ENCODE measurements at regions not wholly inside any gene's neighbourhood (a gene's known extent, or its start where the extent isn't known, plus 50 kb on each side); places are given as distances from the start of the nearest gene placed in this dataset.

- ChIA-PET CTCF (no interaction called here), POLR2A (no interaction called here)
- H3K4me3 ChIP-seq (ENCODE audit: control insufficient read depth in 1 of 2, extremely low read depth in 1 of 2, low read length in 1 of 2), result no peak overlapping the region
- no CpG with 5 or more reads among the region's 1 CpG for WGBS (ENCODE audit: insufficient coverage)
- Mint-ChIP-seq H3K36me3 (no peaks in the 10 kb centered on the region), H3K4me1 (no peaks in the 10 kb centered on the region), H3K27me3 (no peaks in the 10 kb centered on the region), H3K4me3 (no peak overlapping the region), H3K9me3 (peaks cover 18 to 31% (median 26%) of the 10 kb centered on the region in 3 donors), H3K27ac (no peak overlapping the region)
- H3K36me3 ChIP-seq (ENCODE audit: control insufficient read depth in 2 of 2, extremely low read depth in 1 of 2, insufficient read depth in 1 of 2, low read length in 1 of 2), result no peaks in the 10 kb centered on the region
- ATAC-seq (replicated peaks in 1 of 4) (no peak), DNase-seq (no peak)
- no peaks in the 10 kb centered on the region for H3K9me3 ChIP-seq
- H3K4me1 ChIP-seq (ENCODE audit: control insufficient read depth in 1 of 2, extremely low read depth in 1 of 2, insufficient read depth in 2 of 2, low read length in 2 of 2), result no peaks in the 10 kb centered on the region
- no peaks in the 10 kb centered on the region for H3K27me3 ChIP-seq (replicated peaks in 1 of 2; ENCODE audit: control insufficient read depth in 2 of 2, extremely low read depth in 1 of 2, insufficient read depth in 2 of 2, low read length in 1 of 2)
- H3K27ac ChIP-seq (ENCODE audit: low read length), result no peak overlapping the region
These were observed 972.0 kb upstream of the LRRTM1 start for GRCh38 chr2:81276595-81276994.

- no peaks in the 10 kb centered on the region for H3K4me1 ChIP-seq (ENCODE audit: control insufficient read depth in 1 of 2, extremely low read depth in 1 of 2, insufficient read depth in 2 of 2, low read length in 2 of 2)
- H3K36me3 ChIP-seq (ENCODE audit: control insufficient read depth in 2 of 2, extremely low read depth in 1 of 2, insufficient read depth in 1 of 2, low read length in 1 of 2), result no peaks in the 10 kb centered on the region
- Mint-ChIP-seq H3K9me3 (peaks cover 16 to 38% (median 26%) of the 10 kb centered on the region in 3 donors), H3K27ac (no peak overlapping the region), H3K4me3 (no peak overlapping the region), H3K27me3 (no peaks in the 10 kb centered on the region), H3K4me1 (no peaks in the 10 kb centered on the region), H3K36me3 (no peaks in the 10 kb centered on the region)
- DNase-seq, result no peak
- ChIA-PET CTCF (no interaction called here), POLR2A (no interaction called here)
- no peak overlapping the region for H3K27ac ChIP-seq (ENCODE audit: low read length)
- no peak overlapping the region for H3K4me3 ChIP-seq (ENCODE audit: control insufficient read depth in 1 of 2, extremely low read depth in 1 of 2, low read length in 1 of 2)
- WGBS (ENCODE audit: insufficient coverage), result no CpG with 5 or more reads among the region's 1 CpG
- no peaks in the 10 kb centered on the region for H3K27me3 ChIP-seq (replicated peaks in 1 of 2; ENCODE audit: control insufficient read depth in 2 of 2, extremely low read depth in 1 of 2, insufficient read depth in 2 of 2, low read length in 1 of 2)
- no peak for ATAC-seq (replicated peaks in 1 of 4)
- no peaks in the 10 kb centered on the region for H3K9me3 ChIP-seq
These were observed 961.6 kb upstream of the LRRTM1 start for GRCh38 chr2:81266106-81266505.

- H3K9me3 Mint-ChIP-seq, result peaks cover 11 to 18% (median 12%) of the 10 kb centered on the region in 3 donors
- no peaks in the 10 kb centered on the region for H3K4me1 Mint-ChIP-seq
- CTCF ChIA-PET, result no interaction called here
- no peak overlapping the region for H3K27ac ChIP-seq (ENCODE audit: low read length)
- no peaks in the 10 kb centered on the region for H3K36me3 Mint-ChIP-seq
- POLR2A ChIA-PET, result no interaction called here
- no peaks in the 10 kb centered on the region for H3K27me3 Mint-ChIP-seq
- H3K27ac Mint-ChIP-seq, result no peak overlapping the region
- H3K9me3 ChIP-seq, result no peaks in the 10 kb centered on the region
- no peak for DNase-seq
- no peaks in the 10 kb centered on the region for H3K36me3 ChIP-seq (ENCODE audit: control insufficient read depth in 2 of 2, extremely low read depth in 1 of 2, insufficient read depth in 1 of 2, low read length in 1 of 2)
- no peaks in the 10 kb centered on the region for H3K4me1 ChIP-seq (ENCODE audit: control insufficient read depth in 1 of 2, extremely low read depth in 1 of 2, insufficient read depth in 2 of 2, low read length in 2 of 2)
- no peak overlapping the region for H3K4me3 ChIP-seq (ENCODE audit: control insufficient read depth in 1 of 2, extremely low read depth in 1 of 2, low read length in 1 of 2)
- ATAC-seq (replicated peaks in 1 of 4), result no peak
- no peak overlapping the region for H3K4me3 Mint-ChIP-seq
- no peaks in the 10 kb centered on the region for H3K27me3 ChIP-seq (replicated peaks in 1 of 2; ENCODE audit: control insufficient read depth in 2 of 2, extremely low read depth in 1 of 2, insufficient read depth in 2 of 2, low read length in 1 of 2)
These were observed 959.4 kb upstream of the LRRTM1 start for GRCh38 chr2:81263989-81264388.

GRCh38 chr2:81260320-81260719 lies 955.8 kb upstream of the LRRTM1 start:
- no peaks in the 10 kb centered on the region for H3K36me3 Mint-ChIP-seq
- no peak overlapping the region for H3K4me3 Mint-ChIP-seq
- ChIA-PET POLR2A (no interaction called here), CTCF (no interaction called here)
- H3K36me3 ChIP-seq (ENCODE audit: control insufficient read depth in 2 of 2, extremely low read depth in 1 of 2, insufficient read depth in 1 of 2, low read length in 1 of 2), result no peaks in the 10 kb centered on the region
- no peak overlapping the region for H3K4me3 ChIP-seq (ENCODE audit: control insufficient read depth in 1 of 2, extremely low read depth in 1 of 2, low read length in 1 of 2)
- no peak overlapping the region for H3K27ac ChIP-seq (ENCODE audit: low read length)
- H3K9me3 ChIP-seq, result no peaks in the 10 kb centered on the region
- H3K9me3 Mint-ChIP-seq, result peaks cover 4 to 9% (median 7%) of the 10 kb centered on the region in 3 donors
- H3K27me3 Mint-ChIP-seq, result no peaks in the 10 kb centered on the region
- DNase-seq (no peak), ATAC-seq (replicated peaks in 1 of 4) (no peak)
- no CpG with 5 or more reads among the region's 1 CpG for WGBS (ENCODE audit: insufficient coverage)
- no peaks in the 10 kb centered on the region for H3K27me3 ChIP-seq (replicated peaks in 1 of 2; ENCODE audit: control insufficient read depth in 2 of 2, extremely low read depth in 1 of 2, insufficient read depth in 2 of 2, low read length in 1 of 2)
- H3K4me1 Mint-ChIP-seq, result no peaks in the 10 kb centered on the region
- H3K4me1 ChIP-seq (ENCODE audit: control insufficient read depth in 1 of 2, extremely low read depth in 1 of 2, insufficient read depth in 2 of 2, low read length in 2 of 2), result no peaks in the 10 kb centered on the region
- H3K27ac Mint-ChIP-seq, result no peak overlapping the region

- ChIA-PET POLR2A (no interaction called here), CTCF (no interaction called here)
- no peaks in the 10 kb centered on the region for H3K36me3 ChIP-seq (ENCODE audit: control insufficient read depth in 2 of 2, extremely low read depth in 1 of 2, insufficient read depth in 1 of 2, low read length in 1 of 2)
- H3K27me3 ChIP-seq (replicated peaks in 1 of 2; ENCODE audit: control insufficient read depth in 2 of 2, extremely low read depth in 1 of 2, insufficient read depth in 2 of 2, low read length in 1 of 2), result no peaks in the 10 kb centered on the region
- no CpG with 5 or more reads among the region's 3 CpGs for whole genome bisulfite sequencing (ENCODE audit: insufficient coverage)
- no peak overlapping the region for H3K4me3 ChIP-seq (ENCODE audit: control insufficient read depth in 1 of 2, extremely low read depth in 1 of 2, low read length in 1 of 2)
- Mint-ChIP-seq H3K4me1 (no peaks in the 10 kb centered on the region), H3K36me3 (no peaks in the 10 kb centered on the region), H3K27ac (no peak overlapping the region), H3K27me3 (no peaks in the 10 kb centered on the region), H3K9me3 (peaks cover 18 to 29% (median 22%) of the 10 kb centered on the region in 3 donors), H3K4me3 (no peak overlapping the region)
- ATAC-seq (replicated peaks in 1 of 4), result no peak
- H3K9me3 ChIP-seq, result peaks cover 3% of the 10 kb centered on the region
- H3K4me1 ChIP-seq (ENCODE audit: control insufficient read depth in 1 of 2, extremely low read depth in 1 of 2, insufficient read depth in 2 of 2, low read length in 2 of 2), result no peaks in the 10 kb centered on the region
- no peak overlapping the region for H3K27ac ChIP-seq (ENCODE audit: low read length)
- no peak for DNase-seq
These were observed 945.7 kb upstream of the LRRTM1 start for GRCh38 chr2:81250270-81250669.

GRCh38 chr2:81249152-81249551 lies 944.6 kb upstream of the LRRTM1 start:
- WGBS (ENCODE audit: insufficient coverage), result no CpG with 5 or more reads among the region's 1 CpG
- Mint-ChIP-seq H3K4me1 (no peaks in the 10 kb centered on the region), H3K27ac (no peak overlapping the region), H3K36me3 (no peaks in the 10 kb centered on the region), H3K9me3 (peaks cover 15 to 34% (median 31%) of the 10 kb centered on the region in 3 donors), H3K4me3 (no peak overlapping the region), H3K27me3 (no peaks in the 10 kb centered on the region)
- Histone ChIP-seq H3K9me3 (peaks cover 3% of the 10 kb centered on the region), H3K27ac (ENCODE audit: low read length) (no peak overlapping the region), H3K27me3 (replicated peaks in 1 of 2; ENCODE audit: control insufficient read depth in 2 of 2, extremely low read depth in 1 of 2, insufficient read depth in 2 of 2, low read length in 1 of 2) (no peaks in the 10 kb centered on the region), H3K4me1 (ENCODE audit: control insufficient read depth in 1 of 2, extremely low read depth in 1 of 2, insufficient read depth in 2 of 2, low read length in 2 of 2) (no peaks in the 10 kb centered on the region), H3K4me3 (ENCODE audit: control insufficient read depth in 1 of 2, extremely low read depth in 1 of 2, low read length in 1 of 2) (no peak overlapping the region), H3K36me3 (ENCODE audit: control insufficient read depth in 2 of 2, extremely low read depth in 1 of 2, insufficient read depth in 1 of 2, low read length in 1 of 2) (no peaks in the 10 kb centered on the region)
- no peak for ATAC-seq (replicated peaks in 1 of 4)
- POLR2A ChIA-PET, result no interaction called here
- CTCF ChIA-PET, result no interaction called here
- no peak for DNase-seq

- Histone ChIP-seq H3K4me3 (ENCODE audit: control insufficient read depth in 1 of 2, extremely low read depth in 1 of 2, low read length in 1 of 2) (no peak overlapping the region), H3K36me3 (ENCODE audit: control insufficient read depth in 2 of 2, extremely low read depth in 1 of 2, insufficient read depth in 1 of 2, low read length in 1 of 2) (no peaks in the 10 kb centered on the region), H3K27me3 (replicated peaks in 1 of 2; ENCODE audit: control insufficient read depth in 2 of 2, extremely low read depth in 1 of 2, insufficient read depth in 2 of 2, low read length in 1 of 2) (no peaks in the 10 kb centered on the region), H3K27ac (ENCODE audit: low read length) (no peak overlapping the region), H3K4me1 (ENCODE audit: control insufficient read depth in 1 of 2, extremely low read depth in 1 of 2, insufficient read depth in 2 of 2, low read length in 2 of 2) (no peaks in the 10 kb centered on the region), H3K9me3 (peaks cover 3% of the 10 kb centered on the region)
- CTCF ChIA-PET, result no interaction called here
- POLR2A ChIA-PET, result no interaction called here
- Mint-ChIP-seq H3K4me3 (no peak overlapping the region), H3K27me3 (no peaks in the 10 kb centered on the region), H3K4me1 (no peaks in the 10 kb centered on the region), H3K27ac (no peak overlapping the region), H3K36me3 (no peaks in the 10 kb centered on the region), H3K9me3 (peaks cover 11 to 31% (median 26%) of the 10 kb centered on the region in 3 donors)
- 80% methylated on average over 2 of the region's 3 CpGs for WGBS (ENCODE audit: insufficient coverage)
- ATAC-seq (replicated peaks in 1 of 4), result no peak
- no peak for DNase-seq
These were observed 943.1 kb upstream of the LRRTM1 start for GRCh38 chr2:81247648-81248047.
